Caki2 (cell line): ENCODE measurements at regions not wholly inside any gene's neighbourhood (a gene's known extent, or its start where the extent isn't known, plus 50 kb on each side); places are given as distances from the start of the nearest gene placed in this dataset.
"Not testable (repeated sequence)": the region's sequence is repeated elsewhere in the genome, so short reads cannot be mapped to it uniquely, and the experiment has no call there.

Experiments used
- DNase-seq: peaks from one replicate; pipeline ENCODE4 v3.0.0-alpha.2; 2015; ENCODE audit warnings: low read depth
- in situ Hi-C: cut with HindIII; loops from 2 replicates; pipeline ENCODE4 v1.10.0; 2016; ENCODE audit warnings: low sequenced_read_pairs, low pct_unique_long_range_greater_than_20kb, mixed read lengths

GRCh38 chr4:111127841-111128240 is 505.0 kb upstream of the PITX2 start:
- no peak for DNase-seq
- in situ Hi-C loops = no loop called here

- in situ Hi-C loops = no loop called here
These were observed 505.4 kb upstream of the PITX2 start for GRCh38 chr4:111128327-111128726.

GRCh38 chr4:111136438-111136837 is 513.6 kb upstream of the PITX2 start:
- DNase-seq = no peak
- in situ Hi-C loops = no loop called here

More at GRCh38 chr4:111128327-111128726, 505.4 kb upstream of the PITX2 start:
- DNase-seq = no peak

- in situ Hi-C loops = no loop called here
- no peak for DNase-seq
These were observed 514.1 kb upstream of the PITX2 start for GRCh38 chr4:111136967-111137366.

- in situ Hi-C loops = no loop called here
- DNase-seq = no peak
These were observed 520.6 kb upstream of the PITX2 start for GRCh38 chr4:111143510-111143909.

- DNase-seq = no peak
- in situ Hi-C loops = no loop called here
These were observed 532.1 kb upstream of the PITX2 start for GRCh38 chr4:111154934-111155333.

- in situ Hi-C loops, DNase-seq: not testable (repeated sequence)
These were observed 541.7 kb upstream of the PITX2 start for GRCh38 chr4:111164556-111164955.

- no peak for DNase-seq
- in situ Hi-C loops = no loop called here
These were observed 551.5 kb upstream of the PITX2 start for GRCh38 chr4:111174331-111174730.

GRCh38 chr4:111178231-111178630 is 555.4 kb upstream of the PITX2 start:
- in situ Hi-C loops = no loop called here
- DNase-seq = no peak

GRCh38 chr4:111187108-111187507 is 564.2 kb upstream of the PITX2 start:
- in situ Hi-C loops = no loop called here
- DNase-seq = no peak

- in situ Hi-C loops = no loop called here
- DNase-seq = no peak
These were observed 575.6 kb upstream of the PITX2 start for GRCh38 chr4:111198446-111198845.

GRCh38 chr4:111204797-111205196 is 581.9 kb upstream of the PITX2 start:
- in situ Hi-C loops = no loop called here

GRCh38 chr4:111208970-111209369 is 586.1 kb upstream of the PITX2 start:
- no peak for DNase-seq
- in situ Hi-C loops = no loop called here

More at GRCh38 chr4:111204797-111205196, 581.9 kb upstream of the PITX2 start:
- DNase-seq = no peak

GRCh38 chr4:111209706-111210105 is 586.8 kb upstream of the PITX2 start:
- in situ Hi-C loops = no loop called here
- DNase-seq = no peak

GRCh38 chr4:111210595-111210994 is 587.7 kb upstream of the PITX2 start:
- in situ Hi-C loops = no loop called here

GRCh38 chr4:111213531-111213930 is 590.7 kb upstream of the PITX2 start:
- no peak for DNase-seq
- in situ Hi-C loops = no loop called here

More at GRCh38 chr4:111210595-111210994, 587.7 kb upstream of the PITX2 start:
- DNase-seq = no peak

GRCh38 chr4:111214371-111214770 is 591.5 kb upstream of the PITX2 start:
- in situ Hi-C loops = no loop called here
- no peak for DNase-seq

- DNase-seq = no peak
- in situ Hi-C loops = no loop called here
These were observed 592.9 kb upstream of the PITX2 start for GRCh38 chr4:111215755-111216154.

GRCh38 chr4:111216791-111217190 is 593.9 kb upstream of the PITX2 start:
- DNase-seq = no peak
- in situ Hi-C loops = no loop called here

GRCh38 chr4:111221371-111221770 is 598.5 kb upstream of the PITX2 start:
- in situ Hi-C loops = no loop called here
- DNase-seq = no peak

GRCh38 chr4:111228396-111228795 is 605.5 kb upstream of the PITX2 start:
- no peak for DNase-seq
- in situ Hi-C loops = no loop called here
